GM18517 (cell line): ENCODE measurements at regions not wholly inside any gene's neighbourhood (a gene's known extent, or its start where the extent isn't known, plus 50 kb on each side); places are given as distances from the start of the nearest gene placed in this dataset.

ENCODE experiments used
- ATAC-seq: cut with Tn5 transposase; IDR thresholded peaks from one replicate; pipeline ENCODE4 v1.9.1; 2021; ENCODE audit warnings: mild to moderate bottlenecking, moderate library complexity; ENCODE audit not compliant: unreplicated experiment

- no peak for ATAC-seq
Observed at GRCh38 chr20:11118802-11119380, 445.1 kb upstream of the JAG1 start.

DNA sequence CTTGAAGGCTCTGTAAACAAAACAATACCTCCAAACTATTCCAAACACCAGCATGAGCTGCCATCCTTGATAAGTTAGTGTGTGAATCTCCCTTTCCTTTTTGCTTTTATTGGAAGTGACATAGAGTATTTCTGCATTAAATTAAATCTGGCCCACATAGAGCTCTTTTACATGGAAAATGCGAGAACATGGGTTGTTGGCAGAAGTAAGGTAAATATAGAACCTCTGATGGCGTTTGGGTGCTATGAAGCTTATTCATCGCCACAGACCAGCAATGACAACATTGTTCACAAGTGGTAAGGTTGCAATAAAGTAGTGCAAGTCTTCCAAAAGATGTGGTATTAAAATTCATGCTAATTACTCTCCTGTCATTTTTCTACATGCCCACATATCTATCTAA, 445.8 kb upstream of the JAG1 start:
- no peak for ATAC-seq

DNA sequence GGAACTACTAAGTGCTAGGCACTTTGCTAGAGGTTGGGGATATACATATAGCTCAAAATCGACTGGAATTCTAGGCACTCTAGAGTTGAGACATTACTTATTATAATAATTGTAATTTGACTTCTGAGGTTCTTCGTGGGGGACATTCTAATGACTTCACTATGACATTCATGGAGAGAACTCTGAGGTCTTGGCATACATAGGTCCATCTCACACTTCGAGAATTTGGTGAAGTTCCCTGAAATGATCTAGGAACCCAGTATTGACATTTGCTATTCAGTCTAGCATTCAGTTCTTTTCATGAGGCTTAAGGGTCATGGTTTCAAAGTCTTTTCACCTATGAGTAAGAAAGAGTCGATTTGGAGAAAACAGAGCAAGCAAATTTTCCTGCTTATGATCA, 446.6 kb upstream of the JAG1 start:
- no peak for ATAC-seq

GRCh38 chr20:11124849-11125505, 451.2 kb upstream of the JAG1 start:
- no peak for ATAC-seq

- no peak for ATAC-seq
Observed at GRCh38 chr20:11128220-11128718, 454.5 kb upstream of the JAG1 start.

GRCh38 chr20:11128721-11129120, 454.9 kb upstream of the JAG1 start:
- no peak for ATAC-seq

DNA sequence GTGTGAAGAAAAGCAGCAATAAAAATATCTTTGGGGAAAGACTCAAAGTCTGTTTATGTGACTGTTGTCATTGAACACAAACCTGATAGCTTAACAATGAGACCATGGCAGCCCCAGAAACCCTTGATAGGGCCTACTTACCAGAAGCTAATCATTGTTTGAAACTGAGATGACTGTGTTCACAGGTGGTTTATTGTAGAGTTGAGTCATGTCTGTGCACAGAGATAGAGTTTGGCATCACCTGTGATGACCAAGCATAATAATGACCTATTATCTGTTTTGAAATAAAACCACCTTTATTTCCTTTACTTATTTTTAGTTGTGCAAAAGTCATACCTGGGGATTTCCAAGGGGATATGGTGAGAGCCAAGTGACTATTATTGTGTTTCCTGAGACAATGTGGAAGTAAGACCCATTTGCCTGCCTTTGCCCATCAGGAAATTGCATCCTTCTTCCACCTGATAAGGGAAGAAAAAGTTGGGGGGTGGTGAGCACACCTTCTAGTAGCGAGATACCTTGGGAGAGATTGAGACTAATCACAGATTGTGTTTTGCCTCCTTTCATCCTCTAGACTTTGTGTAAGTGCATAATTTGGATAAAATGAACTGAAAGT, 456.9 kb upstream of the JAG1 start:
- ATAC-seq = no peak

DNA sequence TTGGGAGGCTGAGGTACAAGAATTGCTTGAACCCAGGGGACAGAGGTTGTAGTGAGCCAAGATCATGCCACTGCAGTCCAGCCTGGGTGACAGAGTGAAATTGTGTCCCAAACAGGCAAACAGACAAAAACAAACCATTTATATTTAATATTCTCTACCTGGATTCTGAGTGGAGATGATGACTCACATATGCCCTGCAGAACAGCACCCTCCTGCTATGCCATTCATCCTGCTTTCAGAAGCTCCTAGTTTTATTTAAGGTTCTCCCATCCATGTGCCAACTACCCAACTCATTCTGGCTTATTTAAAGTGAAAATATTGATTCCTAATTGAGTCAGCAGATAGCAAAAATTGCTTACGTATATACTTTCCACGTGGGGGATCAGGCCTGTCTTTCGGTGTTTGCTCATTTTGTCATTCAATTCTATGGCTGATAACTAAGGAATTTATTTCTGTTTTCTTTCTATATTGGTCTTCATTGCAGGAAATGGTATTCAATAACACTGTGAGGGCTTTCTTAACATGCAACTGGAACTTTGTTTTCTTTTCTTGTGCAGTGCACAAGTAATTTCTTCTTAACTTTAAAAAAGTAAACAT, 459.1 kb upstream of the JAG1 start:
- ATAC-seq = no peak

GRCh38 chr20:11136691-11137090, 462.9 kb upstream of the JAG1 start:
- ATAC-seq = no peak

DNA sequence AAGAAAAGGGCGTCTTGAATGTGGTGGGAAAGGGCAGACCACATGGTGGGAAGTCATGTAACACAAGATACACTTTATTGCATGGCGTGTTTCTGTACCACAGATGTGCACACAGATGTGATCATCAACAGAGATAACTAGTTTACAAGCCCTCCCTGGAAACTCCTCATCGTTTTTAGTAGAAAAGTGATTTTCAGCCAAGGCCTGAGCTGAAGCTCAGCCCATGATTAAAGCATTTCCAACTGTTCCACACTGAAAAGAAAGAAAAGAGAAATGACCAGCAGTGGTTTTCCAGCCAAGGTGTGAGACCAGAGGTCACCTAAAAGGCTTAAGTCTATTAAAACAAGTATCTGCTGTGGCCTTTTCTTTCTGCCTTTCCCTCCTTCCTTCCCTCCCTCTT, 463.9 kb upstream of the JAG1 start:
- no peak for ATAC-seq

DNA sequence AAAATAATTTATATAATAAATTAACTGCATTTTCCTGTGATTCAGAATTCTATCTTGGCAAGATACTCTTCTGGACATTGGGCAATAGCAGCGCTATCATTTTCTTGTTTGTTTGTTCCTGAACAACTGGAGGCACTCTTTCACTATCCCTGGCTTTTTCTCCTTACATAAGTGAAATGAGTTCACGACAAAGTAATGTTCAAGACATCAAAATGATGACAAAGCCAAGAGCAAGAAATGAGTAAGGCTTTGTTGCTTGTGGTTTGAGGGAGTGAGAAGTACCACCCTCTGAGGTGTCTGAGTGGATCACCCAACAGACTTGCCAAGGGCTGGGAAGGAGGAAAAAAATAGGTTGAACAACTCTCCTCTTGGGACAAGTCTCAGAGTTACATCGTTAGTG, 466.6 kb upstream of the JAG1 start:
- ATAC-seq = no peak

- no peak for ATAC-seq
Observed at GRCh38 chr20:11143481-11143880, 469.7 kb upstream of the JAG1 start.

DNA sequence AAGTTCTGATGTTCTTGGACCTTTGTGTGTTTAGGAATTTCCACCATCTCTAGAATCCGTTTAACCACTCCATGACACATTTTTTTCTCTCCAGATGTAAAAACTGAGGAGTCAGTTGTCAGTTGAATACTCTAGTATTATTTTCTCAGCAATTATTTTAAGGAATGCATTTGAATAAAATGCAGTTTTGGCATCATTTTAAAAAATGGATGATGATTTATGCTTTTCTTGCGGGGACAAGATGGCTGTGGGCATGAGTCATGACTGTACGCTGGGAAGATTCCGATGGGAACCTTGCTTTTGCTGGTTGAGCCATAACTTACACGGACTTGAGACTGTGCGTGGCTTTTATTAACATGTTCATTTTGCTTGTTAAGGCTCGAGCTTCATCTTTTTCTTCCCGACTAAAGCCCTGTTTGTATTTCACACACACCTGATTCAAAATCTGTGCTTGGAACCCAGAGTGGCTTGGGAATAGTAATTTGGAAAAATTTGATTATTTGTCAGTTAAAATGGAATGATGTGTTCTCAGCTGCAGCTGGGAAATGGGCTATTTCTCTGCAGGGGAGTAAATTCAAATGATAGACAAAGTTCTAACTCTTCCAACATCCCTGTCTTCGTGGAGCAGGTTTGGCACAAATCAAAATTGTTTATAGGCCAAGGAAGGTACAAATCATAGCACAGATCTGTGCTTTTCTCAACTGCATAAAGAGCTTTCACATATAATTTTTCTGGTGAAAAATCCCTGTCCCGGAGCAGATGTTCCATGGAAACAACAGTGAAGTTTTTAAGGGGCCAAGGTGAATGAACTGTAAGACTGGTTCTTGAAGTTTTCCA, 470.5 kb upstream of the JAG1 start:
- no peak for ATAC-seq

GRCh38 chr20:11145616-11146015, 471.8 kb upstream of the JAG1 start:
- ATAC-seq = no peak

GRCh38 chr20:11153819-11154218, 480.0 kb upstream of the JAG1 start:
- ATAC-seq = no peak

- ATAC-seq = no peak
Observed at GRCh38 chr20:11155156-11155756, 481.5 kb upstream of the JAG1 start.

- no peak for ATAC-seq
Observed at GRCh38 chr20:11156922-11157321, 483.1 kb upstream of the JAG1 start.

DNA sequence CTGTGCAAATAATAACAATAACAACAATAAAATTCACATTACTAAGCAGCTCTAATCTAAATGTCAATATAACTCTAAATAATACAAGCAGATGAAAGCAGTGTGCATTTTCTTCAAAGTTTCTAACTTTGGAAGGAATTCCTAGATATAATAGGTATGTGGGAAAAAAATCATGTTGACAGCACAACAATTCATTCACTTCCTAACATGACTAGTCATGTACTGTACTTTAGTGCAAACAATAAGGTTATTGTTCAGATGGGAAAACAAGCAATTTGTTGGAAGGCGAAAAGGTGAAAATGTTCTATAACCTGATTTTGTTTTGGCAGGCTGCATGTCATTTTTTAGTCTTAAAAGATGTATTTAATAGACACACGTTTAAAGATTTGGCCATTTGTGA, 484.3 kb upstream of the JAG1 start:
- ATAC-seq = no peak

- ATAC-seq = no peak
Observed at GRCh38 chr20:11158589-11158988, 484.8 kb upstream of the JAG1 start.

DNA sequence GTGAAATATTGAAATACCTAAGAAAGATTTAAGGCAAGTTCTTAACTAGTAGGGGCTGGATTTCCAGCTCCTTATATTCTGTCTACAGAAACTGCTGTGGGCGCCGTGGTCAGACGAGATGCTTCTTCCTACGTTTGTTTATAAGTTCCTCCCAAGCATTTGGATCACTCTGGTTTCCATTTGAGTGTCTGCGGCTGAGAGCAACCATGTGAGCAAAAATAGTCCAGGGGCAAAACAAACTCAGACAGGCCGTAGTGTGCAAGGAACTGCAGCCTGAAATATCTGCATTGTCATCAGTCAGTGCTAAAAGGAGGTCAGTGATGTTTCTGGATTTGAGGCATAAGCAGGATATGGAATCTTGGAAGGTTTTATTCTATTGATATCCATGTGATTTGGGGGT, 485.9 kb upstream of the JAG1 start:
- no peak for ATAC-seq
